SU-DHL-6 (cell line): ENCODE measurements at regions not wholly inside any gene's neighbourhood (a gene's known extent, or its start where the extent isn't known, plus 50 kb on each side); places are given as distances from the start of the nearest gene placed in this dataset.

Experiments used
- H2AFZ ChIP-seq: fragments of 200-600 bp; sonication (generic); 2 replicates; pipeline ENCODE4 v1.6.1; 2014; ENCODE audit warnings: low read depth, mild to moderate bottlenecking, moderate library complexity, mixed read lengths, antibody characterized with exemption, low read length; ENCODE audit not compliant: severe bottlenecking
- H3F3A ChIP-seq: fragments of 200-600 bp; shearing (Covaris generic); 2 replicates; pipeline ENCODE4 v1.6.0; 2016; ENCODE audit warnings: antibody characterized with exemption, mild to moderate bottlenecking; ENCODE audit not compliant: insufficient read depth
- H3K27ac ChIP-seq: fragments of 200-600 bp; sonication (generic); 2 replicates; pipeline ENCODE4 v1.5.1; 2016; ENCODE audit warnings: low read depth, mild to moderate bottlenecking, low read length, moderate library complexity, mixed read lengths
- H3K27me3 ChIP-seq: fragments of 200-600 bp; sonication (generic), shearing (Covaris generic); 2 replicates; pipeline ENCODE4 v1.6.0; 2014; ENCODE audit warnings: mild to moderate bottlenecking, low read length
- H3K36me3 ChIP-seq: fragments of 200-600 bp; sonication (generic); 2 replicates; pipeline ENCODE4 v1.6.1; 2014; ENCODE audit warnings: mild to moderate bottlenecking, low read length, mixed read lengths
- H3K4me2 ChIP-seq: fragments of 300-600, 200-600 bp; shearing (Covaris generic), sonication (generic); 2 replicates; pipeline ENCODE4 v1.6.0; 2014; ENCODE audit warnings: low read length, low read depth, mild to moderate bottlenecking; ENCODE audit not compliant: poor library complexity, severe bottlenecking
- H3K4me3 ChIP-seq: fragments of 200-600 bp; sonication (generic); 2 replicates; pipeline ENCODE4 v1.5.1; 2014; ENCODE audit warnings: antibody characterized with exemption, low read length, mild to moderate bottlenecking, mixed read lengths; ENCODE audit not compliant: insufficient read depth, poor library complexity, severe bottlenecking
- H3K79me2 ChIP-seq: fragments of 200-600 bp; sonication (generic); 2 replicates; pipeline ENCODE4 v1.6.1; 2014; ENCODE audit warnings: mild to moderate bottlenecking, low read length, moderate library complexity; ENCODE audit not compliant: insufficient read depth
- H3K9ac ChIP-seq: fragments of 200-600 bp; sonication (generic); 2 replicates; pipeline ENCODE4 v1.7.0; 2014; ENCODE audit warnings: mild to moderate bottlenecking, low read length
- H3K9me2 ChIP-seq: fragments of 200-600 bp; sonication (generic); replicated peaks from 2 replicates; pipeline ENCODE4 v1.6.1; 2014; ENCODE audit warnings: low read length; ENCODE audit not compliant: insufficient read depth
- H3K9me3 ChIP-seq: fragments of 200-600 bp; sonication (generic); 2 replicates; pipeline ENCODE4 v1.6.1; 2014; ENCODE audit warnings: low read length, mixed read lengths; ENCODE audit not compliant: insufficient read depth
- H4K20me1 ChIP-seq: fragments of 200-600 bp; sonication (generic); 2 replicates; pipeline ENCODE4 v1.6.1; 2014; ENCODE audit warnings: low read depth, mild to moderate bottlenecking, antibody characterized with exemption, low read length, moderate library complexity, mixed read lengths
- CTCF ChIP-seq: fragments of 200-600 bp; sonication (generic); IDR thresholded peaks from one replicate; pipeline ENCODE4 v1.5.1; 2017; ENCODE audit warnings: antibody characterized with exemption, mild to moderate bottlenecking, low read length, moderate library complexity; ENCODE audit not compliant: insufficient read depth, poor library complexity, severe bottlenecking
- EZH2phosphoT487 ChIP-seq: fragments of 200-600 bp; sonication (generic), shearing (Covaris generic); conservative IDR thresholded peaks from 2 replicates; pipeline ENCODE4 v1.6.1; 2018; ENCODE audit warnings: mild to moderate bottlenecking, antibody characterized with exemption, low read length, moderate library complexity, mixed read lengths

- Histone ChIP-seq H2AFZ (no peak overlapping the region), H3K27me3 (no peaks in the 10 kb centered on the region), H3K4me3 (no peak overlapping the region), H3K27ac (no peak overlapping the region), H3K9me3 (no peaks in the 10 kb centered on the region), H4K20me1 (no peaks in the 10 kb centered on the region), H3K9me2 (no peaks in the 10 kb centered on the region), H3F3A (no peaks in the 10 kb centered on the region), H3K9ac (no peak overlapping the region), H3K79me2 (no peaks in the 10 kb centered on the region), H3K36me3 (no peaks in the 10 kb centered on the region), H3K4me2 (no peak overlapping the region)
- no peak for TF ChIP-seq CTCF
- TF ChIP-seq EZH2phosphoT487, result no peak
Measured at GRCh38 chr2:871926-872680, 78.5 kb upstream of the SNTG2 start.

GRCh38 chr2:871175-871727, 79.4 kb upstream of the SNTG2 start:
- Histone ChIP-seq H3K9me2 (no peaks in the 10 kb centered on the region), H2AFZ (no peak overlapping the region), H3K9ac (no peak overlapping the region), H3K4me3 (no peak overlapping the region), H3K4me2 (no peak overlapping the region), H3K36me3 (no peaks in the 10 kb centered on the region), H3K9me3 (no peaks in the 10 kb centered on the region), H3K27me3 (no peaks in the 10 kb centered on the region), H3K27ac (no peak overlapping the region), H4K20me1 (no peaks in the 10 kb centered on the region), H3K79me2 (no peaks in the 10 kb centered on the region), H3F3A (no peaks in the 10 kb centered on the region)
- TF ChIP-seq EZH2phosphoT487 (no peak), CTCF (no peak)

DNA sequence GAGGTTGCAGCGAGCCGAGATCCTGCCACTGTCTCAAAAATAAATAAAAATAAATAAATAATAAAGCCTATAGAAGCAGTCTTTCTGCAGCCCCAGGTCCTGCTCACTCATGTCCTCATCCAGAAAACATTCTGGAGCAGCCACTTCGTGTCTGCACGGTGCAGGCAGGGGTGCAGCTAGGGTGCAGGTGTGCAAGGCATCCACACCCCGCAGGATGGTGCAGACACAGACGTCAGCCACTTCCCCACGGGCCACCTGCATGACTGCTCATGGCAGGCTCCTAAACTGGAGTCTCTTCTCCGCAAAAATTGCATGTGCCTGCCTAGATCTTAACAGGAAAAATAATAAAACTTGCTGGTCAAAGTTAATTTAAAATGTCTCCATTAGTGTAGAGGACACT, 80.2 kb upstream of the SNTG2 start:
- H3K27ac ChIP-seq, result no peak overlapping the region
- H3K4me2 ChIP-seq, result no peak overlapping the region
- no peak overlapping the region for H3K4me3 ChIP-seq
- H3K9me3 ChIP-seq, result no peaks in the 10 kb centered on the region
- H3F3A ChIP-seq, result no peaks in the 10 kb centered on the region
- H3K79me2 ChIP-seq, result no peaks in the 10 kb centered on the region
- no peaks in the 10 kb centered on the region for H4K20me1 ChIP-seq
- H3K27me3 ChIP-seq, result no peaks in the 10 kb centered on the region
- H3K9ac ChIP-seq, result no peak overlapping the region
- no peaks in the 10 kb centered on the region for H3K36me3 ChIP-seq
- no peak overlapping the region for H2AFZ ChIP-seq
- no peak for TF ChIP-seq CTCF
- TF ChIP-seq EZH2phosphoT487, result no peak
- H3K9me2 ChIP-seq, result no peaks in the 10 kb centered on the region
